Activated CD4-positive, alpha-beta T cell treated with anti-CD3 and anti-CD28 coated beads, Interleukin-2, Interleukin-6, amounts not matched to agents 100 ng/mL and 50 ng/mL, durations not matched to agents 16 hours and 8 hours (primary cell): ENCODE measurements at regions not wholly inside any gene's neighbourhood (a gene's known extent, or its start where the extent isn't known, plus 50 kb on each side); places are given as distances from the start of the nearest gene placed in this dataset.

ENCODE experiments used
- DNase-seq: peaks from one replicate; pipeline ENCODE4 v3.0.0-alpha.2; 2020

DNA sequence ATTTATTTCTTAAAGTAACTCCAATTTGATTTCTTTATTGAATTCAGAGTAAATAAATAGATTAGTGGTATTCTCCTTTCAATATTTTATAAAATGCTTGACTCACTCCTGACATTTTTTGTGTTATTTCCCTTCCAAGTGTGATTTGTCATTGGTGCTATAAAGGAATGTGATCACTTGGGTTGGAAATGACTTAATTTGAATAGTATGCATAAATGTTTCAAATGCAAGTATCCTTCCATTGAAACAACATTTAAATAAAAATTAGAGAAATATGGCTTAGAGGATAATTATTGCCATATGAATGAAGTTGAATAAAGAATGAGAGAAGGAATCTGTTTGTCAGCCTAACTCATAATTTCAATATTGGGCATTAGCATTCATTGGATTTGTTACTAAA, 182.7 kb downstream of the PABPC4L start:
- DNase-seq, result no peak

GRCh38 chr4:134001057-134001456, 200.5 kb downstream of the PABPC4L start:
- no peak for DNase-seq

DNA sequence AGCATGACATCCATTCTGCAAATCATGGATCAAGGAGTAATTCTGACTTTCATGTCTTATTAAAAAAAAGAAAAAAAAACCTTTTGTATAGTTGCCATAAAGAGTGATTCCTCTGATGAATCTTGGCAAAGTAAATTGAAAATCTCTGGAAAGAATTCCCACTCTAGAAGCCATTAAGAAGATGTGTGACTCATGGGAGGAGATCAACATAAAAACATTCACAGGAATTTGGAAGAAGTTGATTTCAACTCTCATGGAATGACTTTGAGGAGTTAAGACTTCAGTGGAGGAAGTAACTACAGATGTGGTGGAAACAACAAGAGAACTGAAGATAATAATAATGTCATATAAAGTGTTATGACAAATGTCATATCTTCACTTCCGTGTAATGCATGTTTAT, 204.2 kb downstream of the PABPC4L start:
- no peak for DNase-seq

DNA sequence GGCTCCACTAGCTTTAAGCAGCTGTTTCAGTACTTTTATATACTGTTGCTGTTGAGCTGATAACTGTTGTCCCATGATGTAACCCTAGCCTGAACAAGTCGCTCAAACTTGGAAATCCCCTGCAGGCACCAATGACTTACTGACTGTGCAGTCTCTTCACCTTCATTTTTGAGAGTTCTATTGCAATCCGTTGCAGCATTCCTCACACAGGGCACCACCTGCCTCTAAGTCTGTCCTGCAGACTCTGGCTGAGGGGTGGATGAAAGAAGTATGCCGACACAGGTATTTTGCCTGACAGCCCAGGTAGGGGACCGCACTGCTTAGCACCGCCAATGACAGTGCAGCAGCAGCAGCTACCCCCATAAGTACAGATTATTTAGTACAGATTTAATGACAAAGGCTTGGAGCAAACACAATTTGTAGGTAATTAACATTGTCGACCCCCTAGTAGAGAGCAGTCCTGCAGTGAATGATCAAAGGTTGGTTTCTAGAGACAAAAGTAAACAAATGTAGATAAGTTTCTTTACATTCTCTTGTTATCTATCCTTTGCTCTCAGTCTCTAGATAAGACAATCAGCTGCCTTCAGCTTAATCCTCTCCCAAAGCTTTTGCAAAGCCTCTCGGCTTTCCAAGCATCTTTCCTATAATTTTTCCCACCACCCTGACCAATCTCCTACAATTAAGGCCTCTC, 205.0 kb downstream of the PABPC4L start:
- DNase-seq, result no peak

- DNase-seq, result no peak
Observed at GRCh38 chr4:133995243-133995960, 206.2 kb downstream of the PABPC4L start.

DNA sequence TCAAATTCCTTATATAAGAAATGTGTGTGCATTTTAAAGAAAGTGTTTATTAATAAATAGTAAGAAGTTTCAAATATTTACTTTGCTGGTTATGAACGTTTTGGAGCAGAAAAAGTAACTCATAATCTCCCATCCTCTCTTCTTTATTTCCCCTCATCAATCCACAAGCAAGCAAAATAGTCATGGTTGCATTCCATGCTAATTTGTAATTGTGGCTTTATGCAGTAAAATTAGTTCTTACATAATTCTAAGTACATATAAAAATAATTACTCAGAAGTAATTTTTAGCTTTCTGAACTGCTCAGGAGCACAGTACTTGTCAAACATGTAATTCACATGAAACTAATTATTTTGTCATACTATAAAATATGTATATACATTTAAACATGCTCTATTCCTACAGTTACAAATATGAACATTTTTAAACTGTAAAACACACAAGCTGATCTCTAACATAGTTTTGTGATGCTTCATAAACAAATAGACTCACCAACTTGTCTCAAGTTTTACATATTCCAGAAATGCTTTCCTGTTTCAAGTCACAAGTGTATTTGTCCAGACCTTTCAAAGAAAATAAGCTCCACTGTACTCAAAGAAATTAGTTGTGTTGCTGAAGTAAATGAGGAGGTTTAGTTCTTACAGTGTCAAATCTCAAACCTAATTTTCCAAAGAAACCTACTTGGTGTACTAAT, 218.9 kb downstream of the PABPC4L start:
- no peak for DNase-seq

DNA sequence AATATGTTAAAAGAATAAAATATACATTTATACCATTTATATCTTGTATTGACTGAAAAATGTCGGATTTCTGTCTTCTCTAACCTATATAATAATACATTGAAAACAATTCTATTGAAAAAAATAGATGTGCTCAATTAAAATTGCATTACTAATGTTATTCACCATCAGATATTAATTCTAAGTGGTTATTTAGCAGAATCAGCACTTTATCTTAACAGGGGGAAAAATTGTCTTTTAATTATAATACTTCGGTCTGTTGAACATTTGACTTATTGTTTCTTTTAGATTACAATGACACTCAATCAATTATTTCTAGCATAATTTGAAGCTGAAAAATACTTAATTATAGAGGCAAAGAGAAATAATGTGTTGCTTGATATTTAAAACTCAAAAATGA, 220.3 kb downstream of the PABPC4L start:
- no peak for DNase-seq

- DNase-seq, result no peak
Observed at GRCh38 chr4:133972586-133972985, 229.0 kb downstream of the PABPC4L start.

GRCh38 chr4:133969202-133969848, 232.3 kb downstream of the PABPC4L start:
- no peak for DNase-seq

DNA sequence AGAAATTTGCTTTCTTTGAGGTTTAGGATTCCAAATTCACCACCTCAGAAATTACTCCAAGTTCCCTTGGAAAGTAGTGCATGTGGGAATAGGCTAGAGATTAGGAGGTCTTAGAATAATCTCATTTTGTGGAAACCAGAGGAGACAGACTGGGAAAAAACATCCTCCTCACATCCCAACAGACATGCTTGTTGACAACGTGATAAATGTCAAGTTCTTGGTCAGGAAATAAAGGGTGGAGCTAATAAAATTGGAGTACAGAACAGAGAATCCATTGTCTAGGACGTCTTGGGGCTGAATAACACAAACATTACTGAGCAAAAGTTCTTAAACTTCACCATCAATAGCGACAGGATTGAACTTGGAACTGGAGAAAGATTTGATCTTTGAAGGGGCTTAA, 233.4 kb downstream of the PABPC4L start:
- no peak for DNase-seq

- no peak for DNase-seq
Observed at GRCh38 chr4:133960975-133961374, 240.6 kb downstream of the PABPC4L start.

GRCh38 chr4:133943081-133943480, 258.5 kb downstream of the PABPC4L start:
- no peak for DNase-seq

DNA sequence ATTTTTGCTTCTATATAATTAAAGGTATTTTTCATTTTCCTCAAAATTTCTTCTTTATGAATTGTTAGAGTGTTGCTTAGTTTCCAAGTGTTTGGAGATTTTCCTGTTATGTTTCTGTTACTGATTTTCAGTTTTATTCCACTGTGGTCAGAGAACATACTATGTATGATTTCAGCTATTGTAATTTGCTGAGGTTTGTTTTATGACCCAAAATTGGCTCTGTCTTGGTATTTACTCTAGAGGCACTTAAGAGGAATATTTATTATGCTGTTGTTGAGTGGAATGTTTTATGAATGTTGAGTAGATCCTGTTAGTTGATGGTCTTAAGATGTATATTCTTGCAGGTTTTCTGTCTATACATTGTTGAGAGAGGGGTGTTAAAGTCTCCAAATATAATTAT, 263.5 kb downstream of the PABPC4L start:
- no peak for DNase-seq

DNA sequence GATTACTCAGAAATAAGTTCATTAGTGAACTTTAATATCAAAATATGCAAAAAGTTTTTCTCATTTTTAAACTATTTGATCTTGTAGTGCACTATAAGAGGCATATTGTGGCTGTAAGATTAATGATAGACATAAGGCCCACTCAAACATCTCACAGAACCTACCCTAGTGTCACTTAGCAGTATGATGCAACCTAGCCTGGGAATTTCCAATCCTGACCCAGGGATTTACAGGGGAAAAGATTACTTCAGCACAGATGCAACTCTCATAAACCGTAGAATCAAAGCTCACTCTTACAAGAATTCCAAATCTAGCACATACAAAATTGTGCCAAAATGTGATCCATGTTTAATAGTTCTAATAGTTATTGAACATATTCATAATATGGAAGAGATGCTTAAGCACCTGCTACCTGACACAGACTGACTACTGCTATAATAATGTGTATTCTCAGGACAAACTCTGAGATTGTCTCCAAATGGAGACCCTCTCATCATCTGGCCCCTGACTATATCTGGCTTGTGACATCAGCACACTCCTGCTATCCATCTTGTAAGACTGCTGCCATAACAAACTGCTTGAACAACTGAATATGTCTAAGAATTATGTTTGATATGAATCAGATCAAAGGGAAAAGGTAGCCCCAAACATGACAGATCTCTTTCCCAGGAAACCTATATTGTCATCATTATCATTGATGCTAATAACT, 271.9 kb downstream of the PABPC4L start:
- no peak for DNase-seq

DNA sequence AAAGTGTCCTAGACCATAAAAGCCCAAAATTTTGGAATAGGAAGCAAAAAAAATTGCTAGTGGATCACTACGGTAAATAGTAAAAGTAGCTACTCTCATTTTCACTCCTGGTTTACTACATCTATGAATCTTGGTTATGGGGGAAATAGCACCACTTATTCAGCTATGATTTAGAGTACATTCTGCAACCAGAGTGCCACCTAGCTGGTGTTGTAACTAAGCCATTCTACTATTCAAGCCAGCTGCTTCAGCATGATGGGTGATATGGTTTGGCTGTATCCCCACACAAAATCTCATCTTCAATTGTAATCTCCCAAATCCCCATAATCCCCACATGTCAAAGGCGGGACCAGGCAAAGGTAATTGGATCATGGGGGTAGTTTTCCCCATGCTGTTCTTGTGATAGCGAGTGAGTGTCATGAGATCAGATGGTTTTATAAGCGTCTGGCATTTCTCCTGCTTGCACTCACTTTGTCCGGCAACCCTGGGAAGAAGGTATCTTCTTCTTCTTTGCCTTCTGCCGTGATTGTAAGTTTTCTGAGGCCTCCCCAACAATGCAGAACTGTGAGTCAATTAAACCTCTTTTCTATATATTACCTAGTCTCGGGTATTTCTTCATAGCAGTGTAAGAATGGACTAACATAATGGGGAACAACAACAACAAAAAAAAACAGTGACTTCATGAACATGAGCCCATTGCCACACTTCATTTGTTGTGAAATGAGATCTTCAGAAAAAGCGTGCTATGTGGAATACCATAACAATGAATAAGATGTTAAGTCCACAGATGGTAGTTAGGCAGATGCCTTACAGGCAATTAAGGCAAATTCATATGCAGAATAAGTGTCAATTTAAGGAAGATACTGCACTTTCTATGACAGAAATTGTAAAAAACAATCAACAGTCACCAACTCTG, 280.1 kb downstream of the PABPC4L start:
- no peak for DNase-seq

GRCh38 chr4:133920236-133920635, 281.4 kb downstream of the PABPC4L start:
- no peak for DNase-seq

DNA sequence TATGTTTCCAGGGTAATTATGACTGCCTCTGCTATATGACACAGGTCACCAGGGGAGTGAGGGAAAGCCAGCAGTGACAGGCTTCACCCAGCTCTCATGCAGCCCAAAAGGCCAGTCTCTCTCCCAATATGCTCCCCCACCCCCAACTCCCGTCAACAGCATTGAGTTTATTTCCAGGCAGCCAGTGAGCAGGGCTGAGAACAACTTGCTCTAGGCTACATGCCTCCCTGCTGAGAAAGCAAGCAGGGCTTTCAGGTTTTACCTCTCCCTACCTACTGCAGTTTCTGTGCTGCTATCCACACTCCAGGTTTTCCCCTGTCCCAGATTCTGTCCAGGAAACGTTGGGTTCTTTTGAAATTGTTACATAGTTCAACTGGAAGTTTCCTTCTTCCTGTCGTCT, 291.4 kb downstream of the PABPC4L start:
- DNase-seq, result no peak

GRCh38 chr4:133903029-133903428, 298.6 kb downstream of the PABPC4L start:
- DNase-seq, result no peak

DNA sequence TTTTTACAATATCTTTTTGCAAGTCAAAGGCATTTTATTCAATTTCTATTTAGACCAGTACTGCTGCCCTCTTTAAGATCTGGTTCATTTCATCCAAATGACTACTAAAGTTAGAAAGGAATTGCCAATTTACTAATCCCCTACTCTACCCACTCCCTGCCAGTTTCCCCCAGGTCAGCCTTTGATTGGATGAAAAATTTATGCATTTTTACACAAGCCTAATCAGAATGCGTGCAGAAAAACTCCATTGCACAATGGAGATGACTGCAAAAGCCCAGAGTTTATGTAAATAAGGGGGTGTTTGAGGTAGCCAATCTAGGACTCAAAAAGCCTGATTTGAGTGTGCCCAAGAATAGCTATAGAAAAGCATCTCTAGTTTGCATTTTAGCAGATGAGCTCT, 310.6 kb downstream of the PABPC4L start:
- DNase-seq, result no peak

DNA sequence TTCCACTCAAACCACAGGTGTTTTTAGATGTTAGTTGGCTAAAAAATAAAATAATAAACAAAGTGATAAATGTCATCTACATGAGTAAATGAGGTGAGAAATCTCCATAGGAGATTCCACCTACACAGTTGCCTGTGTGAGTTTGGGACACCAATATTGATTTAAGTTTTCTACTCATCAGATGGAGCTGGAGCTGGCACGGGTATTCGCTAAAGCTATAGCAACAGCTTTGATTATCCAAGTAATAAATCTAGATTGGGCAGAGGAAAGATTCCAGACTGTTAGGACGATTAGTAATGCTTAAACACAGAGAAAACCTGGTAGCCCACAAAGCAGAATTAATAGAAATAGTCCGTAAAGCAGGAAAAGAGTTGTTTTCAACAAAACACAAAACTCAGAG, 313.9 kb downstream of the PABPC4L start:
- no peak for DNase-seq

GRCh38 chr4:133869486-133869885, 332.1 kb downstream of the PABPC4L start:
- DNase-seq, result no peak

DNA sequence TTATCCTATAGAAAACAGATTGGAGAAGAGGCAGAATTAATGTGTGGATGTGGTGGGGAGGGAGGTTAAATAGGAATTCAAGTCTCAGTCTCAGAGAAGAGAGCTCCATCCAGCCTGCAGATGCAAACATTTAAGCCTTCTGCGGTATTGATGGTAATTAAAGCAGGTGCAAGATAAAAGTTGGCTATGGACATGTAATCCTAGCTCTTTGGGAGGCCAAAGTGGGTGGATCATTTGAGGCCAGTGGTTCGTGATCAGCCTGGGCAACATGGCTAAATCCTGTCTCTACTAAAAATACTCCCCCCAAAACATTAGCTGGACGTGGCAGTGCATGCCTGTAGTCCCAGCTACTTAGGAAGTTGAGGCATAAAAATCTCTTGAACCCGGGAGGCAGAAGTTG, 332.7 kb downstream of the PABPC4L start:
- DNase-seq, result no peak
